ENCODE measurements at regions not wholly inside any gene's neighbourhood (a gene's known extent, or its start where the extent isn't known, plus 50 kb on each side); places are given as distances from the start of the nearest gene placed in this dataset.

DNA sequence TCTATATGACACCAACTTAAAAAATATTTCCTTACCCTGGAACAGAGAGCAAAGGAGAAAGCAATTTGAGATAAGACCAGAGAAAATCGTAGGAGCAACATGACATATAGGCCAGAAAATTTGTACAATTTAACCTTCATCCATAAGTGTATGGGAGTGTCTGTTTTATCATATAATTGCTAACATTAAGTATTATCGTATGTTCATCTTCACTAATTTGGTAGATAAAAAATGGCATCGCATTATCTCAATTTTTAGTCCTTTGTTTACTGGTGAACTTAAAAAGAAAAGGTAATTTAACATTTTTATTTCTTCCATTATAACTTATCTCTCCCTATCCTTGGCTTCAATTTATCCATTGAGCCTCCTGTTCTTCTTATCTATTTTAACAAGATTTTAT, 873.4 kb downstream of the KCNMA1 start:
- no peak overlapping the region for H2BK20ac ChIP-seq (ENCODE audit: low read length)
- TF ChIP-seq KDM5A (IDR thresholded peaks at IDR 0.05; ENCODE audit: low read length) (no peak), TBP (IDR thresholded peaks at IDR 0.05; ENCODE audit: low read depth, low read length) (no peak), SUZ12 (IDR thresholded peaks at IDR 0.05; ENCODE audit: low read length) (no peak), KDM1A (IDR thresholded peaks at IDR 0.05; ENCODE audit: borderline replicate concordance, low read length) (no peak), GABPA (IDR thresholded peaks at IDR 0.05; ENCODE audit: borderline replicate concordance, insufficient read depth, low read length) (no peak), BACH1 (IDR thresholded peaks at IDR 0.05; ENCODE audit: low read length) (no peak), EGR1 (IDR thresholded peaks at IDR 0.05; ENCODE audit: borderline replicate concordance, low read depth, low read length) (no peak), TCF12 (IDR thresholded peaks at IDR 0.05; ENCODE audit: low read depth, low read length) (no peak), CBX5 (IDR thresholded peaks at IDR 0.05; ENCODE audit: low read depth, low read length) (no peak), SAP30 (IDR thresholded peaks at IDR 0.05; ENCODE audit: insufficient read depth, insufficient replicate concordance, low read length) (no peak), POLR2AphosphoS5 (IDR thresholded peaks at IDR 0.05; ENCODE audit: low read depth, low read length) (no peak), NANOG (IDR thresholded peaks at IDR 0.05; ENCODE audit: insufficient read depth, low read depth, low read length, poor library complexity, severe bottlenecking) (no peak), SIRT6 (IDR thresholded peaks at IDR 0.05; ENCODE audit: low read length) (no peak)
- TF ChIP-seq, protein P1, sequence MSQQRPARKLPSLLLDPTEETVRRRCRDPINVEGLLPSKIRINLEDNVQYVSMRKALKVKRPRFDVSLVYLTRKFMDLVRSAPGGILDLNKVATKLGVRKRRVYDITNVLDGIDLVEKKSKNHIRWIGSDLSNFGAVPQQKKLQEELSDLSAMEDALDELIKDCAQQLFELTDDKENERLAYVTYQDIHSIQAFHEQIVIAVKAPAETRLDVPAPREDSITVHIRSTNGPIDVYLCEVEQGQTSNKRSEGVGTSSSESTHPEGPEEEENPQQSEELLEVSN (IDR thresholded peaks at IDR 0.05) = no peak
- no peaks in the 10 kb centered on the region for H3K4me1 ChIP-seq (replicated peaks in 1 of 4; ENCODE audit: control insufficient read depth in 3 of 4, insufficient read depth in 4 of 4, low read length in 3 of 4)
- no peak overlapping the region for H3K56ac ChIP-seq (replicated peaks; ENCODE audit: insufficient read length, low read depth, low read length)
- POLR2A ChIA-PET (ENCODE audit: partially characterized antibody) = no interaction called here
- H3K23ac ChIP-seq (ENCODE audit: insufficient read length) = no peak overlapping the region
- no peaks in the 10 kb centered on the region for H3K36me3 ChIP-seq (ENCODE audit: control insufficient read depth in 2 of 4, insufficient read depth in 4 of 4, low read length in 3 of 4)
- no peaks in the 10 kb centered on the region for H3K27me3 ChIP-seq (replicated peaks in 1 of 4; ENCODE audit: control insufficient read depth in 3 of 4, extremely low read depth in 1 of 4, insufficient read depth in 3 of 4, low read length in 3 of 4)
- DNase-seq (ENCODE audit: low read depth in 1 of 2, low spot score in 2 of 2) = no peak
- no peaks in the 10 kb centered on the region for H3K23me2 ChIP-seq (ENCODE audit: low read depth, low read length)
- no peak overlapping the region for H2BK120ac ChIP-seq (replicated peaks; ENCODE audit: low read depth, low read length)
- no peak overlapping the region for H2BK5ac ChIP-seq (ENCODE audit: low read depth, low read length)
- no peak overlapping the region for H2AFZ ChIP-seq (ENCODE audit: low read length)
- CTCF ChIA-PET (ENCODE audit: partially characterized antibody) = no interaction called here
- H3K79me1 ChIP-seq (ENCODE audit: low read depth, low read length) = no peaks in the 10 kb centered on the region
- H3K27ac ChIP-seq (ENCODE audit: low read depth, low read length) = no peak overlapping the region
- no peak overlapping the region for H3K14ac ChIP-seq (ENCODE audit: insufficient read length)
- no peak overlapping the region for H4K91ac ChIP-seq (replicated peaks; ENCODE audit: insufficient read length, low read length)
- 92% methylated on average over 3 of the region's 3 CpGs; no CpG with 5 or more reads in 1 of the 2 experiments for WGBS, 2 experiments (ENCODE audit: extremely low coverage in 1 of 2, insufficient coverage in 1 of 2, insufficient read length in 1 of 2, insufficient replicate concordance in 2 of 2, low coverage in 1 of 2, low lambda C conversion rate in 2 of 2, missing lambda C conversion rate in 1 of 2)
- H4K20me1 ChIP-seq (replicated peaks in 1 of 2; ENCODE audit: control insufficient read depth in 1 of 2, insufficient read depth in 2 of 2, low read length in 2 of 2) = no peaks in the 10 kb centered on the region
- H2BK12ac ChIP-seq (ENCODE audit: low read depth, low read length) = peak overlapping the region; percentile 31; the same call in 1 of the 2 replicates
- no peak overlapping the region for H3K4ac ChIP-seq (replicated peaks; ENCODE audit: insufficient read length, low read depth, low read length)
- no peaks in the 10 kb centered on the region for H3K79me2 ChIP-seq (ENCODE audit: control insufficient read depth in 1 of 2, insufficient read depth in 2 of 2, low read length in 2 of 2)
- H4K5ac ChIP-seq (ENCODE audit: insufficient read length, low read depth, low read length) = no peak overlapping the region
- H3K4me3 ChIP-seq (ENCODE audit: extremely low read depth in 1 of 4, insufficient read depth in 2 of 4, low read depth in 3 of 4, low read length in 4 of 4) = no peak overlapping the region
- no peak overlapping the region for H4K8ac ChIP-seq (ENCODE audit: extremely low read depth, insufficient read depth, low read length)
- no peaks in the 10 kb centered on the region; a peak in 1 of 4 replicates for H3K9me3 ChIP-seq (ENCODE audit: insufficient read depth in 2 of 2, low read depth in 1 of 2, low read length in 1 of 2)
- H3K9ac ChIP-seq (replicated peaks in 1 of 4; ENCODE audit: extremely low read depth in 1 of 4, low read depth in 3 of 4, low read length in 3 of 4) = no peak overlapping the region
- no peak overlapping the region for H2AK5ac ChIP-seq (ENCODE audit: low read depth, low read length)
- H3K18ac ChIP-seq (ENCODE audit: extremely low read depth, low read length) = no peak overlapping the region
- H2BK15ac ChIP-seq (ENCODE audit: low read length) = no peak overlapping the region
- FAIRE-seq = no peak
- H3K4me2 ChIP-seq (ENCODE audit: insufficient read depth in 1 of 2, low read depth in 2 of 2, low read length in 2 of 2) = no peak overlapping the region
